CD8-positive, alpha-beta memory T cell (primary cell): ENCODE measurements at regions not wholly inside any gene's neighbourhood (a gene's known extent, or its start where the extent isn't known, plus 50 kb on each side); places are given as distances from the start of the nearest gene placed in this dataset.

Source experiments
- CTCF ChIA-PET: fragments of 350-600 bp; sonication (Branson Sonifier 250); formaldehyde crosslinking; loops from one replicate; lab custom pipeline; 2021; ENCODE audit warnings: antibody characterized with exemption; lab: Charles Lee
- POLR2A ChIA-PET: fragments of 350-600 bp; sonication (Branson Sonifier 250); formaldehyde crosslinking; loops from one replicate; lab custom pipeline; 2021; ENCODE audit warnings: antibody characterized with exemption; lab: Charles Lee
- DNase-seq, 5 donors: peaks; one replicate each; pipeline versions ENCODE4 v3.0.0 to v3.0.0-alpha.2; 2020 to 2022; ENCODE audit warnings: mixed read lengths in 1 of 5
- H3K27ac ChIP-seq: one replicate; pipeline ENCODE4 v1.7.0; 2013; ENCODE audit warnings: low read depth, mild to moderate bottlenecking, low read length, moderate library complexity
- H3K27me3 ChIP-seq: 2 replicates; pipeline ENCODE4 v1.7.0; 2013; ENCODE audit warnings: low read length, mild to moderate bottlenecking; ENCODE audit not compliant: insufficient read depth, poor library complexity, severe bottlenecking
- H3K36me3 ChIP-seq: 2 replicates; pipeline ENCODE4 v1.7.0; 2013; ENCODE audit warnings: mild to moderate bottlenecking, low read length, moderate library complexity; ENCODE audit not compliant: insufficient read depth
- H3K4me1 ChIP-seq: 2 replicates; pipeline ENCODE4 v1.7.0; 2013; ENCODE audit warnings: mild to moderate bottlenecking, low read length, moderate library complexity; ENCODE audit not compliant: insufficient read depth
- H3K4me3 ChIP-seq: 2 replicates; pipeline ENCODE4 v1.7.0; 2013; ENCODE audit warnings: mild to moderate bottlenecking, low read length
- H3K9me3 ChIP-seq: 2 replicates; pipeline ENCODE4 v1.7.0; 2013; ENCODE audit warnings: mild to moderate bottlenecking, low read length
- H3K27ac Mint-ChIP-seq, 8 donors: one replicate each; pipeline ENCODE4 v1.8.0; 2020 to 2021; ENCODE audit warnings: mixed read lengths in 8 of 8, mild to moderate bottlenecking in 6 of 8, inconsistent platforms in 3 of 8, moderate library complexity in 3 of 8
- H3K27me3 Mint-ChIP-seq, 2 donors: one replicate each; pipeline ENCODE4 v1.8.0; 2020 to 2021; ENCODE audit warnings: mixed read lengths in 2 of 2, mild to moderate bottlenecking in 1 of 2, moderate library complexity in 1 of 2
- H3K36me3 Mint-ChIP-seq, 3 donors: one replicate each; pipeline ENCODE4 v1.8.0; 2020 to 2021; ENCODE audit warnings: mixed read lengths in 3 of 3, inconsistent platforms in 1 of 3, mild to moderate bottlenecking in 1 of 3
- H3K4me1 Mint-ChIP-seq, 3 donors: one replicate each; pipeline ENCODE4 v1.8.0; 2020 to 2021; ENCODE audit warnings: mixed read lengths in 3 of 3, inconsistent platforms in 1 of 3, mild to moderate bottlenecking in 1 of 3
- H3K4me3 Mint-ChIP-seq, 7 donors: one replicate each; pipeline ENCODE4 v1.8.0; 2020 to 2021; ENCODE audit warnings: mixed read lengths in 7 of 7, mild to moderate bottlenecking in 6 of 7, moderate library complexity in 4 of 7, inconsistent platforms in 2 of 7
- H3K9me3 Mint-ChIP-seq, 5 donors: one replicate each; pipeline ENCODE4 v1.8.0; 2020 to 2022; ENCODE audit warnings: mixed read lengths in 5 of 5, mild to moderate bottlenecking in 3 of 5, moderate library complexity in 2 of 5, inconsistent platforms in 1 of 5

DNA sequence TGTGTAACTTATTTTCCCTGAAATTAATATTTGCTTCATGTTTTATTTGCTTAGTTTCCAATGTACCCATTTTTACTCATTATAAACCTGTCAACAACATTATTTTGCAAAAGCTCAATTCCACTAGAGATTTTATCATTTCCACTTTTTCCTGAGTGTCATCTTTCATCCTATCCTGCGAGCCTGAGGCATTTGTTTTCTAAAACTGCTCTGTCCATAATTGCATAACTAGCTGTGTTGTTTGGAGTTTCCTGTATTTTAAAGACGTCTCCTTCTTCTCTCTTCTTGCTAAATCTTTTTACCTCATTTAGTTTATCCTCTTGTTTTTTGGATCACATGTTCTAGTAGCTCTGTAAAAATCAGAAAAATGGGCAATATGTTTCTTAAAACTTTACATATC lies 332.7 kb upstream of the NOVA1 start:
- no peaks in the 10 kb centered on the region for H3K4me1 Mint-ChIP-seq
- peaks cover 6 to 40% (median 23%) of the 10 kb centered on the region in 5 donors for H3K9me3 Mint-ChIP-seq
- ChIA-PET POLR2A (no interaction called here), CTCF (no interaction called here)
- no peak for DNase-seq
- H3K27ac Mint-ChIP-seq = no peak overlapping the region
- H3K36me3 ChIP-seq = no peaks in the 10 kb centered on the region
- H3K36me3 Mint-ChIP-seq = no peaks in the 10 kb centered on the region
- no peaks in the 10 kb centered on the region for H3K27me3 ChIP-seq
- H3K27ac ChIP-seq = no peak overlapping the region
- H3K27me3 Mint-ChIP-seq = no peaks in the 10 kb centered on the region
- no peaks in the 10 kb centered on the region for H3K4me1 ChIP-seq
- no peak overlapping the region for H3K4me3 ChIP-seq
- H3K4me3 Mint-ChIP-seq = no peak overlapping the region
- H3K9me3 ChIP-seq = no peaks in the 10 kb centered on the region

DNA sequence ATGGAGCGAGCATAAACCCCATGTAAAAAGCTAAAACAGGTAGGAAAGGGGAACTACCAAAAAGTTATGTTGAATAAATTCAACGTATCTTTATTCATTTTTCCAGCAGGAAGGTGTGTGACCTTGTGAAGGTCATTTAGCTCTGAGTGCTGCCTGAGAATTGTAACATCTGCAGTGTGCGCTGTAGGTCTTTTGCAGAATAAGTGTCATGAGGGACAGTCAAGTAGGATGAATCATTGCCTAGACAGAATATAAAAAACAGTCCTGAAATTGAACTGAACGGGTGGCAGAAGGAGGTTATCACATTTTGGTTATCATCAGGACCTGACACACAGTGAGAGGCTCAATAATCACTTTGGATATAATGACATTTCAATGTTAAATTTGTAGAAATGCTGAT lies 334.8 kb upstream of the NOVA1 start:
- H3K4me1 ChIP-seq = no peaks in the 10 kb centered on the region
- no peaks in the 10 kb centered on the region for H3K36me3 ChIP-seq
- peaks cover 6 to 45% (median 20%) of the 10 kb centered on the region in 5 donors for H3K9me3 Mint-ChIP-seq
- no peaks in the 10 kb centered on the region for H3K4me1 Mint-ChIP-seq
- POLR2A ChIA-PET = no interaction called here
- H3K9me3 ChIP-seq = no peaks in the 10 kb centered on the region
- DNase-seq = no peak
- CTCF ChIA-PET = no interaction called here
- no peaks in the 10 kb centered on the region for H3K27me3 ChIP-seq
- H3K4me3 Mint-ChIP-seq = no peak overlapping the region
- no peak overlapping the region for H3K27ac ChIP-seq
- no peaks in the 10 kb centered on the region for H3K27me3 Mint-ChIP-seq
- no peak overlapping the region for H3K27ac Mint-ChIP-seq
- H3K36me3 Mint-ChIP-seq = no peaks in the 10 kb centered on the region
- no peak overlapping the region for H3K4me3 ChIP-seq

DNA sequence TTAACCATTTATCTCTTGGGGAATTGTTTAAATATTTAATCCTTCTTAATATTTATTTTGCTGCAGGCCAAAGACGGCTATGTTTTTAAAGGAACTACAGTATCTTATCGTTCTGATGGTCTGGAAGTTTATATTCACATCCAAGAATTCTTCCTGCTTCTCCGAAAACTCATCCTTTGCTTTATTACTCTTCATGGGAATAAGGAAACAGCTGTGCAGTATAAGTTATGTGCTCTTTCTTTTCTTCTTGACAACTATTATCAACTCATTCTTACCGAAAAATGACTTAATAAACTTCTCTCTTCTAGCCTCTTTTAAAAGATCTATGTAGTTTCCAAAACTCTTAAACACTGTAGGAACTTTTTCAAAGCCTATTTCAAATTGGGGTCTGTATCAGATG lies 335.6 kb upstream of the NOVA1 start:
- Mint-ChIP-seq H3K9me3 (peaks cover 8 to 48% (median 20%) of the 10 kb centered on the region in 5 donors), H3K4me3 (no peak overlapping the region), H3K4me1 (no peaks in the 10 kb centered on the region), H3K27me3 (no peaks in the 10 kb centered on the region), H3K27ac (no peak overlapping the region), H3K36me3 (no peaks in the 10 kb centered on the region)
- ChIA-PET POLR2A (no interaction called here), CTCF (no interaction called here)
- no peaks in the 10 kb centered on the region for H3K36me3 ChIP-seq
- no peaks in the 10 kb centered on the region for H3K4me1 ChIP-seq
- no peak for DNase-seq
- H3K27ac ChIP-seq = no peak overlapping the region
- no peaks in the 10 kb centered on the region for H3K9me3 ChIP-seq
- no peaks in the 10 kb centered on the region for H3K27me3 ChIP-seq
- no peak overlapping the region for H3K4me3 ChIP-seq

GRCh38 chr14:26934151-26934550 lies 336.3 kb upstream of the NOVA1 start:
- no peaks in the 10 kb centered on the region for H3K36me3 ChIP-seq
- POLR2A ChIA-PET = no interaction called here
- no peaks in the 10 kb centered on the region for H3K27me3 Mint-ChIP-seq
- no peaks in the 10 kb centered on the region for H3K4me1 ChIP-seq
- H3K27ac Mint-ChIP-seq = no peak overlapping the region
- H3K27ac ChIP-seq = no peak overlapping the region
- no peaks in the 10 kb centered on the region for H3K27me3 ChIP-seq
- CTCF ChIA-PET = no interaction called here
- DNase-seq = no peak
- H3K9me3 Mint-ChIP-seq = peaks cover 8 to 48% (median 20%) of the 10 kb centered on the region in 5 donors
- no peaks in the 10 kb centered on the region for H3K36me3 Mint-ChIP-seq
- H3K4me3 Mint-ChIP-seq = no peak overlapping the region
- H3K4me1 Mint-ChIP-seq = no peaks in the 10 kb centered on the region
- H3K4me3 ChIP-seq = no peak overlapping the region
- no peaks in the 10 kb centered on the region for H3K9me3 ChIP-seq

- H3K4me1 Mint-ChIP-seq = no peaks in the 10 kb centered on the region
- H3K4me3 Mint-ChIP-seq = no peak overlapping the region
- no peak overlapping the region for H3K27ac Mint-ChIP-seq
- no peaks in the 10 kb centered on the region for H3K27me3 ChIP-seq
- peaks cover 10 to 51% (median 13%) of the 10 kb centered on the region in 5 donors for H3K9me3 Mint-ChIP-seq
- no peaks in the 10 kb centered on the region for H3K4me1 ChIP-seq
- no peak overlapping the region for H3K4me3 ChIP-seq
- no peaks in the 10 kb centered on the region for H3K36me3 Mint-ChIP-seq
- POLR2A ChIA-PET = no interaction called here
- no peaks in the 10 kb centered on the region for H3K36me3 ChIP-seq
- no peaks in the 10 kb centered on the region for H3K27me3 Mint-ChIP-seq
- DNase-seq = no peak
- CTCF ChIA-PET = no interaction called here
- no peaks in the 10 kb centered on the region for H3K9me3 ChIP-seq
- H3K27ac ChIP-seq = no peak overlapping the region
These were observed 337.9 kb upstream of the NOVA1 start for GRCh38 chr14:26935733-26936132.

GRCh38 chr14:26938054-26938453 lies 340.2 kb upstream of the NOVA1 start:
- CTCF ChIA-PET = no interaction called here

DNA sequence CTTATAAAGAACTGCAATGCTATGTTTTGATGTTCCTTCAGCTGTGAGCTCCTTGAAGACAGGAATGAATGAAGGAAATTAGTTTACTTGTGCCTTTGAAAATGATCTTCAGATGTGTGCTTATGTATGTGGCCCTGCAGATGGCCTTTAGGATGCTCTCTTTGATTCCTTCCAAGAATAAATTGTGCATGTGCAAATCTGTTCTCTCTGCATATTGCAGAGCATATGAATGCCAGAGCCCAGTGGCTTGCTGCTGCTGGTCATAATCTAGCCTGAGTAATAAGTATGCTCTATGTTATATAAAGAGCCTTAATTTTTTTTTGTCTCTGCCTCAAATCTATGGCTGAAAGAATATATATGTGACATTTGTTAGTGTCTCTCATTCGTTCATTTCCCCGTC lies 341.9 kb upstream of the NOVA1 start:
- Mint-ChIP-seq H3K9me3 (peaks cover 13 to 36% (median 18%) of the 10 kb centered on the region in 5 donors), H3K4me1 (no peaks in the 10 kb centered on the region), H3K4me3 (no peak overlapping the region), H3K27me3 (no peaks in the 10 kb centered on the region), H3K36me3 (no peaks in the 10 kb centered on the region), H3K27ac (no peak overlapping the region)
- CTCF ChIA-PET = no interaction called here
- DNase-seq = no peak
- Histone ChIP-seq H3K9me3 (no peaks in the 10 kb centered on the region), H3K27me3 (no peaks in the 10 kb centered on the region), H3K4me3 (no peak overlapping the region), H3K4me1 (no peaks in the 10 kb centered on the region), H3K27ac (no peak overlapping the region), H3K36me3 (no peaks in the 10 kb centered on the region)
- POLR2A ChIA-PET = no interaction called here

More at GRCh38 chr14:26938054-26938453, 340.2 kb upstream of the NOVA1 start:
- Histone ChIP-seq H3K4me1 (no peaks in the 10 kb centered on the region), H3K36me3 (no peaks in the 10 kb centered on the region), H3K9me3 (no peaks in the 10 kb centered on the region), H3K4me3 (no peak overlapping the region), H3K27me3 (no peaks in the 10 kb centered on the region), H3K27ac (no peak overlapping the region)
- Mint-ChIP-seq H3K36me3 (no peaks in the 10 kb centered on the region), H3K4me1 (no peaks in the 10 kb centered on the region), H3K4me3 (no peak overlapping the region), H3K9me3 (peaks cover 13 to 45% (median 16%) of the 10 kb centered on the region in 5 donors), H3K27me3 (no peaks in the 10 kb centered on the region), H3K27ac (no peak overlapping the region)
- DNase-seq = no peak
- POLR2A ChIA-PET = no interaction called here

DNA sequence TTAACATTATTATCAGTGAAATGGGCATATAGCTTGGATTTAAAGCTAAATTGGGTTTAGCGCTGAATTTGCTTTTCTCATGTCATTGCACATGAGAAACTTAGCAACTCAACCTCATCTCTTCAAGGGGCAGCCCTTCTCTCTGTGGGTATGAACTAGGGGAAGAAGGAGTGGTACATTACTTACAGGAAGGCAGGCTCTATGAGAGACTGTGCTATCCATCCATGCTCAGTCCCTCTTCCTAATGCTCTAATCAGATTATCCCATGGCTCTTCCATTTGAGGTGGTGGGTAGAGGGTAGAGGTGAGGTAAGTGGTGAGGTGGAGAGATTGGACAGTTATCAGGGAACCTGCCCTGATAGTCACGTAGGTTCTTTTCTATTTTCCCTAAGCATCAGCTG lies 343.7 kb upstream of the NOVA1 start:
- Mint-ChIP-seq H3K36me3 (no peaks in the 10 kb centered on the region), H3K9me3 (peaks cover 10 to 36% (median 25%) of the 10 kb centered on the region in 5 donors), H3K27ac (no peak overlapping the region), H3K27me3 (no peaks in the 10 kb centered on the region), H3K4me1 (no peaks in the 10 kb centered on the region), H3K4me3 (no peak overlapping the region)
- CTCF ChIA-PET = no interaction called here
- no peaks in the 10 kb centered on the region for H3K27me3 ChIP-seq
- no peaks in the 10 kb centered on the region for H3K9me3 ChIP-seq
- H3K4me3 ChIP-seq = no peak overlapping the region
- POLR2A ChIA-PET = no interaction called here
- no peak overlapping the region for H3K27ac ChIP-seq
- no peaks in the 10 kb centered on the region for H3K4me1 ChIP-seq
- DNase-seq = no peak
- H3K36me3 ChIP-seq = no peaks in the 10 kb centered on the region

GRCh38 chr14:26947265-26947664 lies 349.4 kb upstream of the NOVA1 start:
- ChIA-PET POLR2A (no interaction called here), CTCF (no interaction called here)
- Mint-ChIP-seq H3K27me3 (no peaks in the 10 kb centered on the region), H3K36me3 (no peaks in the 10 kb centered on the region), H3K4me3 (no peak overlapping the region), H3K27ac (no peak overlapping the region), H3K9me3 (peaks cover 12 to 36% (median 24%) of the 10 kb centered on the region in 5 donors), H3K4me1 (no peaks in the 10 kb centered on the region)
- no peaks in the 10 kb centered on the region for H3K27me3 ChIP-seq
- H3K27ac ChIP-seq = no peak overlapping the region
- H3K9me3 ChIP-seq = no peaks in the 10 kb centered on the region
- H3K4me1 ChIP-seq = no peaks in the 10 kb centered on the region
- no peaks in the 10 kb centered on the region for H3K36me3 ChIP-seq
- H3K4me3 ChIP-seq = no peak overlapping the region
- DNase-seq = no peak
